DND-41 (cell line): ENCODE measurements at regions not wholly inside any gene's neighbourhood (a gene's known extent, or its start where the extent isn't known, plus 50 kb on each side); places are given as distances from the start of the nearest gene placed in this dataset.

Experiments used
- CTCF ChIP-seq: IDR thresholded peaks from 2 replicates; pipeline ENCODE4 v1.5.1; 2012; ENCODE audit warnings: borderline replicate concordance, low read length, moderate library complexity, mild to moderate bottlenecking; ENCODE audit not compliant: poor library complexity, severe bottlenecking; ENCODE audit errors: extremely low read depth
- EZH2 ChIP-seq: IDR thresholded peaks from 3 replicates; pipeline ENCODE4 v1.6.1; 2012; ENCODE audit warnings: borderline replicate concordance, low read depth, mild to moderate bottlenecking, moderate library complexity, low read length, inconsistent platforms; ENCODE audit not compliant: severe bottlenecking

GRCh38 chr12:73465106-73465505, 1072.5 kb upstream of the ATXN7L3B start:
- no peak for TF ChIP-seq CTCF
- no peak for TF ChIP-seq EZH2
